Stimulated activated CD4-positive, alpha-beta T cell treated with anti-CD3 and anti-CD28 coated beads, Interleukin-15, amount 100 ng/mL, for 1 hour (primary cell): ENCODE measurements at regions not wholly inside any gene's neighbourhood (a gene's known extent, or its start where the extent isn't known, plus 50 kb on each side); places are given as distances from the start of the nearest gene placed in this dataset.

Experiments
- DNase-seq, 2 donors: peaks; one replicate each; pipeline ENCODE4 v3.0.0-alpha.2; 2020; ENCODE audit warnings: low read depth in 1 of 2, low spot score in 1 of 2

DNA sequence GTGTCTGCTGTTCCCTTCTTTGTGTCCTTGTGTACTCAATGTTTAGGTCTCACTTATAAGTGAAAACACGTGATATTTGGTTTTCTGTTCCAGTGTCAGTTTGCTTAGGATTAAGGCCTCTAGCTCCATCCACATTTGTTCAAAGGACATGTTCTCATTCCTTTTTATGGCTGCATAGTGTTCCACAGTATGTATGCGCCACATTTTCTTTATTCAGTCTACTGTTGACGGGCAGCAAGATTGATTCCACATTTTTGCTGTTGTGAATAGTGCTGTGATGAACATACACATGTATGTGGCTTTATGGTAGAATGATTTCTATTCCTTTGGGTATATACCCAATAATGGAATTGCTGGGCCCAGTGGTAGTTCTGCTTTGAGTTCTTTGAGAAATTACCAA, 122.7 kb upstream of the THBS1 start:
- DNase-seq = no peak

DNA sequence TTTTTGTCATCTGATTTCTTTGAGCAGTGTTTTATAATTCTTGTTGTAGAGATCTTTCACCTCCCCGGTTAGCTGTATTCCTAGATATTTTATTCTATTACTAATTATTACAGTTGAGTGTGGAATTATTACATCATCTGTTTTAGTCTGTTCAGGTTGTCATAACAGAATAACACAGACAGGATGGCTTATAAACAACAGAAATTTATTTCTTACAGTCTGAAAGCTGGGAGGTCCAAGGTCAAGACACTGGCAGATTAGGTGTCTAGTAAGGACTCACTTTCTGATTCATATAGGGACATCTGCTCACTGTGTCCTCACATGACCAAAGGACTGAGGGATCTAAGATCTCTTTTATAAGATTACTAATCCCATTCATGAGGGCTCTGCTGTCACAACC, 121.3 kb upstream of the THBS1 start:
- no peak for DNase-seq

DNA sequence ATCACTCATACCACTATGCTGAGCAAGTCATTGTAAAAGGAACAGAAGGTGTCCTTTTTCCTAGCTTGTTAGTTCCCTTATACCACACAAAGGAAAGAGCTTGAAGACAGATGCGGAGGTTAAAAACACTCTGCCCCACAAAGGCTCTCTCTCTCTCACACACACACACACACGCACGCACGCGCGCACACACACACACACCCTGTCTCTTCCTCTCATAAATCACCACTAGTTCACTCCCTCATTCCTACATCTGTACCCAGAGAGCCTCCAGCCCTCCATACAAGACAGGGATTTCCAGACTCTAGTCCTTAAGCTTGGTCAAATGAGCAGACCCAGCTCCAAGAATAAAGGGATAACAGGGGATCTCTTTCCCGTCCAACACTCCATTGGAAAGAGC, 120.1 kb upstream of the THBS1 start:
- no peak for DNase-seq

DNA sequence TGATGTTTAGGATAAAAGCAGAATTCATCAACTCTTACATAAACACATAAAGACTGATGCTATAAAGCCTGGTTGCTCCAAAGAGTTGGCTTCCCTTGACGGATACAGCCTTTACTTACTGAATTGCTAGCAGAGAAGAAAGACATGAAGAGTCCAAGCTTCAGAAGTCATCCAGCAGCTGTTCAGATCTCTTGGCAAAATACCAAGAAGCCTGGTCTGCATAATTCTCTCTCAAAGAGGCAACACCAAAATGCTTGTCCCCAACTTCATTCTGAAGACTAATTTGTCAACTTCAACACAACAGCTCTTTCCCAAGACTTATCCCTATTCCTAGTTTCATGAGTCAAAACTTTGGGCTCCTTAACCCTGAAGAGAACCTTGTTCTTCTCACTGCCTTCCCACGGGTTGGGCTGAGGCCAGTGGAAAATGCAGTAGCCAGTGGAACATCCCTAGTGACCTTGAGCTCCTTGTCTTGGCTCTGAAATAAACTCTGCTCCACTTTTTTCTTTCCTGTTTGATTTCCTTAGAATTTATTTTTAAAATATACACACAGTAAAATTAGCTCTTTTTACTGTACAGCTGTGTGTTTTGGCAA, 119.2 kb upstream of the THBS1 start:
- DNase-seq = no peak

DNA sequence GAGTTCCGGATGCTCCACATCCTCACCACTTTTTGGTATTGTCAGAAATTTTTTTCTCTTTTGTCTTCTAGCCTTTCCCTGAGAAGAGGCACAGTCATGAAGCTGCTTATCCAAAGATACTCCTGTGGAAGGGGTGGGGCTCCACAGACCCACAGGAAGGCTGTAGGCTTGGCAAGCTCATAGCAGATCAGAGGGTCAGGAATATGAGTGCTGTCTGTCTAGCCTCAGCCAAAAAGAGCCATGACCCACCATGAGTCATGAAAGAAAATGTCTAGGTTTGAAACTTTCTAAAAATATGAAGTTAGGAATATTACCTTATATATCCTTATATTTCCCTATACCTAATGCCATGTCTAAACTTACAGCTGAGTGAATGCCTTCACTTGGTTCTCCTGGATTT, 118.2 kb upstream of the THBS1 start:
- no peak for DNase-seq

DNA sequence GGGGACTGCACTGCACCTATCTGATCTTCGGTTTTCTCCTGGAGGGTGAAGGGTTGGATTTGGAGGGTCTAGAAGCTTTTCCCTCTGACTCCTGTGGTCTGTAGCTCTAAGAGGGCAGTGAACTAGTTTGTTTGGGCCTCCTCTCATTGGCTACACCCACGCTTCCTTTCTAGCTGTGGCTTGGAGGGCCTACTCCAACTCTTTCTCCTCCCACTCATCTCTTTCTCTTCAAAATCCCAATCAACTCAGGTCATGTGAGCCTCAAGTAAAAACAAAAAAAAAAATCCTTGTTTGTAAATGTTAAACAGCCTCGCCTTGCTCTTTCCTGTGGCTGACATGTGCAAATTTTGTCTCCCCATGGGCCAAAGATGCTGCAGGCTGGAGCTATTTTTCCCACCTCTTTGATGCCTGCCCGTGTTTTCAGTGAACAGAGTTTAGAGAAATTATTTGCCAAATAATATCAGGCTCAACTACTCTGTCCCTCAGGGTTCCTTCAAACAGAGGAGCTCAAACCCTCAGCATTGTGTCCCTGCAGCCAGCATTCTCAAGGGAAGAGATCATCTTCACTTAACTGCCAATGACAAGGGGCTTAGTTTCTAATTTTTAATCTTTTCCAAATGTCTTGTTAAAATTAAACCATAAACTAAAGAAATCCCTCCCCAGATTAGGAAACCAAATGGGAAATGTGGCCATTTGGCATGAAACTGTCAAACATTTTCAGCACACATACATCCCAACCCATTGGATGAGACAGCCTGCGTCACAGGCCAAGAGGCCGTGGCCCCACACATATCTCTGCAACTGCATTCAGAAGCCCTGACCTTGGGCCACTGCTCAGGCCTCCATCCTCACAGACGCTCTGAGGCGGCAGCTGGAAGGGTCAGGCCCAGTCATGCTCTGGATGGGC, 114.8 kb upstream of the THBS1 start:
- DNase-seq = no peak

DNA sequence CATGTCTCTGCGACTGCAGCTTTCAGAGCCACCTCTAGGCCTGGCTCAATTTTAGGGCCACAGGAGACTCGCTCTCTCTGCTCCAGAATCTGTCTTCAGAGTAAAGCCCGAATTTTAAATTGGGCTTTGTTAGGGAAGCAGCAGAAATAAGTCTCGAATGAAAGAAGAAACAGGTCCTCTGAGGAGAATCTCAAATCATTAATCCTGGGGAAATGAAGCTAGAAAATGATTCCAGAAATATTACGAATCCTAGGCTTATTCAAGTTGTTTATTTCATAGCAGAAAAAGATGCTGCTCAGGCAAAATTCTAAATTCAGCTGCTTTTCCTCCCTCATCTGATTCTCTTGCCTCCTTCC, 114.2 kb upstream of the THBS1 start:
- DNase-seq = no peak

DNA sequence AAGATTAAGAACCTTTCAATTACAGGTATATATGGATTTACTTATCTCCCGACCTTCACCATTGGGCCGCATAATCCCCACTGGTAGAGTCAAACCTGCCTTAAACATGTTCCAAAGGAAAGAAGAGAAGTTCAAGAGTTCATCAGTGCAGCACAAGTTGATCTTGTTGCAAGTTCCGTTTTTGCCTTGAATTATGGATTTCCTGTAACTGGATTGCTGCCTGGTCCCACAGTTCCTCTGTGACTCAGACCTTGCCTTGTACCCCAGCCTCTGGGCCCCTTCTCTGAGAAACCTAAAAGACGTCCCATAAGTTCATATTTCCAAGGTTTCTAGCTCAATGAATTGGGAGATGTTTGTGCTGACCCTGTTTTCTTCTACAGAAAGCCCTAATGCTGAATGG, 112.5 kb upstream of the THBS1 start:
- no peak for DNase-seq

DNA sequence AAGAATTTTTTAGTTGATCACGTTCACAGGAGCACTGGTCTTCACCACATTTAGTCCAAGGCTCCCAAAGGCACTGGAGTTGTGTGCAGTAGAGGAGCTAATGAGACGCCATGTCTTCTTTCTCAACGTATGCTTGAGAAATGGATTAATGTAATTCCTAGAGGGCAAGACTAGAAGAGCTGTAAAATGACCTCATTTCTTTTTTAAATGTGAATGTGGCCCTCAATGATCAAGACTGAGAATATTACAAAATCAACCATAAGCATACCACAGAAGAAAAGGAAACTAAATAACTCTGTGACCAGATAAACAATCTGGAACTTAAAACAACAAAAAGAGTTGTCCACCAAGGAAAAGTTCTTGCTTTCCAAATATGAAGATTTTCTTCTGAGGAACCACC, 112.1 kb upstream of the THBS1 start:
- no peak for DNase-seq

DNA sequence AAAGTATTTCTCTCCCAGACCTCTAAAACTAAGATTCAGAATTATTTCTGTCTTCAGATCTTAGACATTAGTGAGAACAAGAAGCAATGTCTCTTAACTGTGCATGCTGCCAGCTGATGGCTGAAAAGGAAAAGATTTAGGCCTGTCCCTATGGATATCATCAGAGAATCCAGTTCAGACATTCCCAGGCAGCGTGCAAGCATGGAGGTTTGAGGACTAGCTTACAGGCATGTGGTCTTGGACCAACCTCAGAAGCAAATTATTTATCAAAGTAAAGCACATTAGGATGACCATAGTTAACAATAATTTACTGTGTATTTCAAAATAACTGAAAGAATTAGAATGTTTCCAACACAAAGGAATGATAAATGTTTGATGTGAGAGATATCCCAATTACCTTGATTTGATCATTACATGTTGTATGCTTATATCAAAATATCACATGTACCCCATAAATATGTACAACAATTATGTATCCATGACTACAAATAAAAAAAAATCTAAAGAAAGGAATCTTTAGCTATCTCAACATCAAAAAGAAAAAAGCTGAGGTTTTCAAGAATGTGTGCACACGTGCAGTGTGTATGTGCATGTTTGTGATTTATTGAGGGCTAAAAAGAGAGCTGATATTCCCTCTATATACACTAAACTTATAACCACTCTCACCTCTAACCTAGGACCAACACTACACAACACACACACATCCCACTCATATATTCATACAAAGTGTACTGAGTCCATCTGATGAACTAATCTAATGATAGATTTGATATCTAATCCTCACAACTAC, 108.9 kb upstream of the THBS1 start:
- DNase-seq = no peak

DNA sequence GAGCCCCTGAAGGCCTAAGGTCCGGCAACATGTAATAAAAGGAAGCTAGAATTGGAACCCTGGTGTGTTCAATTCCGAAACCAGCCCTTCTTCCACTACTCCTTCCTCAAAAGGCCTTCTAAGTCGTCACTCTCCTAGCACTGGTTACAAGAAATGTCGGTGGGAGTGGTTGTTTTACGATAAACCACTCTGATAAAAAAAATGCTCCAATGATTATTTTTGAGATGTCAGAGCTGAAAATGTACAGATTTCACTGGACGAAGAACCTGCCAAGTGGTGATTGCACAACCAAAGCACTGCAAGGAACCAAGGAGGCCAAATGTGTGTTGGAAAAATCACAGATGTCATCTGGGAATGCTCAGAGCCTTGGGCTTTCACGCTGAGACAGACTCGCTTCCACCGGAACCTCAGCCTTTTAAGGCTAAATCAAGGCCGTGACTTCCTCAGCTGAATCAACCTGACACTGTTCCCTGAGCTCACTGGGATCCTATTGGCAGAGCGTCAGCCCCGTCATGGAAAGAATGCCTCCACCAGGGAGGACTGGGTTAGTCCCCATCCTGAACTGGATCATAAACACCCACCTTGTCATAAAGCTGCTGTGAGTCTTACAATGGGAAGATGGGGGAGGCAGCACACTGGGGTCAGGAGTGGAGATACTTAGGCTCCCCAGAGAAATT, 108.1 kb upstream of the THBS1 start:
- DNase-seq = no peak

DNA sequence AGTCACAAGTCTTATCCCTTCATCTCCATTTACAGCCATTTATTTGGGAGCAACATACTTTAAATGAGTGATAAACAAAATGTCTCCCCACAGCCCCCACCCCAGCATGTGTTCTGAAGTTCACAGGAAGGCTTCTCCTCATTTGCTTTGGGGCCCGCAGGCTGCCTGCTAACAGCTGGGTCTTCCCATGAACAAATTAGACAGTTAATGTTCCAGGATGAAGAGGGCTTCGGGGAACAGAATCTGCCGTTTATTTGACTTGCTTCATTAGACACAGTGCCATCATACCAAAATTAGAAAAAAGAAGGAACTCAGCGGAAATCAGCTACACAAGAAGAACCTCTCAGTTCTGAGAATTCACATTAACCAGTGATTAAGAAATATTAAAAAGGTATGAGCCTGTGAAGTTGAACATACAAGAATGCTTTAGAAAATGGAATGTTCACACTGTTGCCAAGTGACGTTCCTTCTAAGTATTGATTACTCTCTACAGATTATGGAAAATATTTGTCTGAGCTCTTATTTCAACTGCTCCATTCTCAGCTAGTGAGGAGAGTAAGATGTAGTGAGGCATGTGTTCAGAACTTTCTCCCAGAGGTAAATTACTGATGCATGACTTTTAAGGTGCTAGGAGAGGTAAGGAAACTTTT, 107.5 kb upstream of the THBS1 start:
- no peak for DNase-seq

DNA sequence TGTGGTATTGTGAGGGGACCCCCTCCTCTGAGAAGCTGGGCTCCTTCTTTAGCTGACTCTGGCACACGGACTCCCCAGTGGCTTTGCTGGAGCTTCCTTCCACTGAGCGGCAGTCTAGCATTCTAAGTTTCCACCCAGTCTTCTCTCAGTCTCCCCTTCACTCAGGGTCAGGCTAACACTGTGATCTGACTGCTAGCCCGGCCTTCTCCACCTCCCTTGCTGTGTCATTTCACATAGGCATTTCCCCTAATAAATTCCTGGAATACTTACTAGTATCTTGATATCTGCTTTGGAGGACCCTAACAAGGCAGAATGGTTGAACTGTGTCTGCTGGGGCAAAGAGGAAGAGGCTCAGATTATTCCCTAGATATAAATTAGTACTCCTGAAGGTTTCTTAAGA, 106.2 kb upstream of the THBS1 start:
- DNase-seq = no peak

DNA sequence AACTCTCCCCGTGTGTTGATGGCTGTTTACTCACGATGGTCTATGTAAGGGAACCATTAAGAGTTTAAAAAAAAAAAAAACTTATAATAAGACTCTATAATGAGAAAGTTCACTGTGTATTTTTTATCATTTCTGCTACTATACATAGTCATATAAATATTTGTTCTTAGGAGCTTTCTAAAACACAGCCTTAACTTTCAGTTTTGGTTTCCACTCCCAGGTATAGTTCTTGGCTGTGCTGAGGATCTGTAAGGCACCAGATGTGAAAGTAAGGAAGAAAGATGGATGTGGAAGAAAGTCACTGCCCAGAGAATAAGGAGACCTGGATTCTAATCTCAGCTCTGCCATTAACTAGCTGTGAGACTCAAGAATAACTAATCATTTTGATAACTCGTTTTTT, 101.9 kb upstream of the THBS1 start:
- no peak for DNase-seq

DNA sequence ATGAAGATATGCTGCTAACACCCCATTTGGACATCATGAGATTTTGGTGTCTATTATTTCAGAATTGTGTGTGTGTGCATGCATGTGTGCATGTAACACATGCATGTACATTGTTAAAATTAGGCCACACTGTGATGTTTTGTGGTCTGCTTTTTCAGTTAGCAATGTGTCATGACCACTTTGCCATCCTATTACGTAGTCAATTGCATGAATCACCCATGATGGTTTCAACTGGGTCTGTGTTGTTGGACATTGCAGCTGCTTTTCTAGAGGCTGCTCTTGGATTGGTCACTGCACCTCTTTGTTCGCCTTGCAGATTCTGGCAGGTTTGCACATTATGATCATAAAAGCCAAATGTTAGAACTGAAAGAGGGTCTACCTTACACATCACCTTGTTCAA, 101.0 kb upstream of the THBS1 start:
- DNase-seq = no peak

DNA sequence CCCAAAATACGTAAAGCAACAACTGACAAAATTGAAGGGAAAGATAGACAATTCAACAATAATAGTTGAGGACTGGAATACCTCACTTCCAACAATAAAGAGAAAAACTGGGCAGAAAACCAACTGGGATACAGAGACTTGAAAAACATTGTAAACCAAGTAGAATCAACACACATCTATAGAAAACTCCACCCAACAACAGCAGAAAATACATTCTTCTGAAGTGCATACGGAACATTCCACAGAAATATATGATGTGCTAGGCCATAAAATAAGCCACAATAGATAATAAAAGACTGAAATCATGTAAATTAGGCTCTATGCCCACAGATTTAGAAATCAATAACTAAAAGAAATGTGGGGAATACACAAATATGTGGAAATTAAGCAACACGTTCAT, 98.4 kb upstream of the THBS1 start:
- DNase-seq = no peak

DNA sequence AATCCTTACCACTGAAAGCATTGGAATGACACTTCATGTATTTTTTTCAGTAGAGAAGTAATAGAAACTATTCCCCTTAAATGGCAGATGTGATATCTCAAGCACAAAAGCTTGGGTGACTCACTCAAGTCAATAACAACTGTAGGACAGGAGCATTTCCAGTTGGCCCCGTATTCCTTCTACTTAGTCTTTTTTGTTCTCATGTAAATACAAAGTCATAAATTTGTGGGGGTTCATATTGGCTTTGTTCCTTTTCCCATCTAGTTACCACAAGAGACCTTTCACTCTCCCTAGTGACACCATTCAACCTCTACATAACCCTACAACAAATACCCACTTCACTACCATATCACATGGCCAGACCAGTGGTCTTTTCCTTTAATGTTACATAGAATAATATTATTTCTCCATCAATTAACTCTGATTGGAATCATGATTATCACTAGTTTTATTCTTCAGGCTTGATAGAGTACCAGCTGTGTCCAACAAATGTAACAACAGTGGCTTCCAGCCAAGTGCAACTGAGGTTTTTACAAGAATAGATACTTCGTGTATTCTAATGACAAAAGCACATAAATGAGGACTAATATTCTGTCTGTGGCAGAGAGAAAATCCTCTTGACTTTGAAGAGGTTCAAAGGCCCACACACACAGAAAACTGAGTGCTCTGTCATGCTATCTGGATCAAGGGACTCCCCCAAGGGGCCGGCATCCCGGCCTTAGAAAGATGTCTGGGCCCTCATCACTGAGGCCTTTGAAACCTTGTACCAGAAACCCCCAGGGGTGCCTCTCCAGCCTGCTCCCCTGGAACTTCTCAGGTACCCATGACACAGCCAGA, 94.0 kb upstream of the THBS1 start:
- no peak for DNase-seq

DNA sequence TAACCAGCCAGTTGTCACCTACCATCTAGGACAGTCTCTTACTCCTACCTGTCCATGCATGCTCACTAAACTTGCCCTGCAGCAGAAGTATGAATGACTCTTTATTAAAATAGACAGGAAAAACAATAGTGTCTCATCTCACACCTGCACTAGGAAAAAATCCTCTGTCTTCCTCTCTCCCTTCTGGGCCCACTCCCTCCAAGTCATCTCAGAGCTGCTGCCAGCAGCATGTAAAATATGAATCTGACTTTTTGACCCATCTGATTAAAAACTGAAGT, 93.5 kb upstream of the THBS1 start:
- DNase-seq = no peak

DNA sequence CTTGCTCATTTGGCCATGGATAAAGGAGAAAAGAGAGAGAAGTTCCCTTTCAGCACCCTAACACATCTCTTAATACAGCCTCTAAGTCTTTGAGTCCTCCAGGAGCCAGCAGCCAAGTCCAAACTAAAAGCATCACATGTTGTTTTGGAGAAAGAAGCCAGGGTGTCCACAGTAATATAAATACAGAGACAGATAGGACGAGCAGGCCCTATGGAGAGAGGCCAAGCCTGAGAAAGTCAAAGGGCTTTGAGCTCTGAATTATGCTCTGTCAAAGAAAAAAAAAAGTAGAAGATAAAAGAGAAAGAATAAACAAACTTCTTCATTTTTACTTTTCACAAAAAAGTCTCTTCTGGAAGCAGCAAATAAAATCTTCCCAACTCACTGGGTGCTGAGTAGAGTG, 92.4 kb upstream of the THBS1 start:
- no peak for DNase-seq

DNA sequence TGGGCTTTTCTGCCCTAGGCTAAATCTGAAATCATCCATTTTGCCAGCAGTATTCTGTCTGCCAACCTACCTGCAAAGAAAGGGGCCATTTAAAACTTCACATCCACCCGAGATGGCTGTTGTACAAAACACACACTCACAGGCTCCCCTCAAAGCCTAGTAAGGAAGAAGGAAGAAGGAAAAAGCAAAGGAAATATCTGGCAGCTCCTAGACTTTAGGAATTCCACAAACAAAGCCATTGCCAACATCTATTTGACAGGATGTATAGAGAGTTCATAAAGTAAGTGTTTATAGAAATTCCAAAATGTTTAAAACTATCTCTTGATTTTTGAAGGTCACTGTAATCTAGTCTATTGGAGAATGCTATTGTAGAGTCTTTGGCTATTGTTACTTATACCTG, 91.9 kb upstream of the THBS1 start:
- no peak for DNase-seq
